ENCODE measurements at regions not wholly inside any gene's neighbourhood (a gene's known extent, or its start where the extent isn't known, plus 50 kb on each side); places are given as distances from the start of the nearest gene placed in this dataset.

- TF ChIP-seq EZH2phosphoT487 (IDR thresholded peaks at IDR 0.05; ENCODE audit: low read depth): no peak
- no peak for TF ChIP-seq CTCF (IDR thresholded peaks at IDR 0.05; ENCODE audit: low read depth, low read length)
Measured at GRCh38 chr10:57247271-57247670, 886.2 kb upstream of the ZWINT start.

All from OCI-LY3 (cell line).